Tongue (tissue), 1 donor: ENCODE measurements at regions not wholly inside any gene's neighbourhood (a gene's known extent, or its start where the extent isn't known, plus 50 kb on each side); places are given as distances from the start of the nearest gene placed in this dataset.

Experiments used
- DNase-seq: peaks from one replicate; pipeline ENCODE4 v3.0.0-alpha.2; 2015

GRCh38 chr10:6342096-6342685 lies 139.5 kb downstream of the PFKFB3 start:
- no peak for DNase-seq

- DNase-seq: peak; percentile 81
Measured at GRCh38 chr10:6343305-6344010, 140.7 kb downstream of the PFKFB3 start.

GRCh38 chr10:6345404-6345803 lies 142.7 kb downstream of the PFKFB3 start:
- no peak for DNase-seq

- DNase-seq: no peak
Measured at GRCh38 chr10:6346631-6347030, 143.9 kb downstream of the PFKFB3 start.

GRCh38 chr10:6347391-6347951 lies 144.7 kb downstream of the PFKFB3 start:
- DNase-seq: no peak

- DNase-seq: no peak
Measured at GRCh38 chr10:6348096-6348874, 145.6 kb downstream of the PFKFB3 start.

GRCh38 chr10:6349846-6350535 lies 147.3 kb downstream of the PFKFB3 start:
- no peak for DNase-seq

GRCh38 chr10:6350609-6351008 lies 147.9 kb downstream of the PFKFB3 start:
- DNase-seq: no peak

- DNase-seq: no peak
Measured at GRCh38 chr10:6351495-6351894, 148.8 kb downstream of the PFKFB3 start.

GRCh38 chr10:6353526-6353925 lies 150.8 kb downstream of the PFKFB3 start:
- DNase-seq: no peak

GRCh38 chr10:6354168-6354772 lies 151.5 kb downstream of the PFKFB3 start:
- peak; percentile 23 for DNase-seq

- no peak for DNase-seq
Measured at GRCh38 chr10:6356280-6356793, 153.6 kb downstream of the PFKFB3 start.

GRCh38 chr10:6361869-6362268 lies 159.1 kb downstream of the PFKFB3 start:
- DNase-seq: no peak

- DNase-seq: no peak
Measured at GRCh38 chr10:6362879-6363278, 160.1 kb downstream of the PFKFB3 start.

GRCh38 chr10:6363511-6363910 lies 160.8 kb downstream of the PFKFB3 start:
- no peak for DNase-seq

GRCh38 chr10:6364283-6364682 lies 161.6 kb downstream of the PFKFB3 start:
- DNase-seq: no peak

- DNase-seq: no peak
Measured at GRCh38 chr10:6364893-6365292, 162.2 kb downstream of the PFKFB3 start.

GRCh38 chr10:6365384-6365783 lies 162.7 kb downstream of the PFKFB3 start:
- DNase-seq: no peak
